ENCODE measurements at regions not wholly inside any gene's neighbourhood (a gene's known extent, or its start where the extent isn't known, plus 50 kb on each side); places are given as distances from the start of the nearest gene placed in this dataset.

DNA sequence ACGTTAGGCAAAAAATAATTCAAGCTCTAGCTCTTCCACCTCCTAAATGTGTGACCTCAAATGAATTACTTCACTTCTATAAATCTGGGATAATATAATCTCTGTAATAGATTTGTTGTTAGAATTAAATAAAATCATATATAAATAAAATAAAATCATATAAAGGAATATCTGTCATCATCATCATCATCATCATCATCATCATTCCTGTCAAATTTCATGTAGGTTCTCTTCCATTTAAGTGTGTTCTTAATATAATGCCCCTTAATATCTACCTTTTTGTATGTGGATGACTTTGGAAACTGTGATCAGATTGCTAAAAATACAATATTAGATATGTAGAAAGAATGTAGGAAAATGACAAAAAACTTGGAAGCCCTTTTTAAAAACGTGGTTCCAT, 621.0 kb downstream of the ADGRL2 start:
- Mint-ChIP-seq H3K9me3 (no peaks in the 10 kb centered on the region), H3K4me1 (ENCODE audit: low read depth) (no peaks in the 10 kb centered on the region), H3K27ac (no peak overlapping the region), H3K4me3 (no peak overlapping the region), H3K27me3 (ENCODE audit: low read depth) (no peaks in the 10 kb centered on the region), H3K36me3 (ENCODE audit: low read depth) (no peaks in the 10 kb centered on the region)
- DNase-seq (ENCODE audit: low spot score), result no peak

- H3K9me3 Mint-ChIP-seq, result no peaks in the 10 kb centered on the region
- no peak overlapping the region for H3K4me3 Mint-ChIP-seq
- H3K27ac Mint-ChIP-seq, result no peak overlapping the region
- H3K27me3 Mint-ChIP-seq (ENCODE audit: low read depth), result no peaks in the 10 kb centered on the region
- H3K36me3 Mint-ChIP-seq (ENCODE audit: low read depth), result no peaks in the 10 kb centered on the region
- no peak for DNase-seq (ENCODE audit: low spot score)
- H3K4me1 Mint-ChIP-seq (ENCODE audit: low read depth), result no peaks in the 10 kb centered on the region
These were observed 619.9 kb downstream of the ADGRL2 start for GRCh38 chr1:82420584-82420983.

GRCh38 chr1:82411605-82412004, 610.9 kb downstream of the ADGRL2 start:
- H3K4me3 Mint-ChIP-seq, result no peak overlapping the region
- H3K9me3 Mint-ChIP-seq, result no peaks in the 10 kb centered on the region
- no peaks in the 10 kb centered on the region for H3K4me1 Mint-ChIP-seq (ENCODE audit: low read depth)
- H3K27me3 Mint-ChIP-seq (ENCODE audit: low read depth), result no peaks in the 10 kb centered on the region
- no peak for DNase-seq (ENCODE audit: low spot score)
- no peak overlapping the region for H3K27ac Mint-ChIP-seq
- H3K36me3 Mint-ChIP-seq (ENCODE audit: low read depth), result no peaks in the 10 kb centered on the region

DNA sequence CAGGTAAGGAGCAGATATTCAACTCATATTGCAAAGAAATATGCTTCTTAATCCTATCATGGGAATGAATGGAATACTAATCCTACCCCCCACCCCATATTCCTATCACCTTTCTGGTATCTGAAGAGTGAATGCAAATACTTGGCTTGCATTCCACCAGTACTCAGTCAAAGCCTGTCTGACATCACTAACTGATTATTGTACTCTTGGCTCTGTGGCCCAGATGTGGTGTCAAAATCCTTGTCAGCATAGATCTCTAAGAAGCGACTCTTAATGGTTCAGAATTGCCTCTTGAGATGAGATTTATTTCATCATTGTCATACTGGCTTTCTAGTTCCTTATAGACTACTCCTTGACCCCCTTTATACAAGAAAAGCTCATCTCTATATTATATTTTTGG, 604.6 kb downstream of the ADGRL2 start:
- Mint-ChIP-seq H3K27me3 (ENCODE audit: low read depth) (no peaks in the 10 kb centered on the region), H3K4me3 (no peak overlapping the region), H3K27ac (no peak overlapping the region), H3K4me1 (ENCODE audit: low read depth) (no peaks in the 10 kb centered on the region), H3K9me3 (no peaks in the 10 kb centered on the region), H3K36me3 (ENCODE audit: low read depth) (no peaks in the 10 kb centered on the region)
- no peak for DNase-seq (ENCODE audit: low spot score)

DNA sequence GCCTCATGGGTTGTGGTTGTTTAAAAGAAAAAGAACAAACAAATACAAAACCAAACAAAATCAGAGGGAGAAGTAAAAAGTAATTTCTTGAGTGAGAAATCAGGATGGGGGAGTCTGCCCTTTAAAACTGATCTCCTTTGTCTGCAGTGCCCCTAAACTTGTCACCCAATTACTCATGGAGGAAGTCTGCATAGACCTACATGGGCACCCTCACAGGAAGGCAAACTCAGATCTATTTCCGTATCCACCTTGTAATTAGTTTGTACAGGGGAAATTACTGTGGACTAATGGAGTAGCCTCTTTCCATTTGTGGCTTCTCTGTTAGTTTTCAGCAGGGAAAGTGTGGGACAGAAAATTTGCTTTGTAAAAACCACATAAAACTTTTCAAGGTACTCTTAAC, 600.4 kb downstream of the ADGRL2 start:
- Mint-ChIP-seq H3K27ac (no peak overlapping the region), H3K36me3 (ENCODE audit: low read depth) (no peaks in the 10 kb centered on the region), H3K27me3 (ENCODE audit: low read depth) (no peaks in the 10 kb centered on the region), H3K9me3 (no peaks in the 10 kb centered on the region), H3K4me1 (ENCODE audit: low read depth) (no peaks in the 10 kb centered on the region), H3K4me3 (no peak overlapping the region)
- DNase-seq (ENCODE audit: low spot score), result no peak

DNA sequence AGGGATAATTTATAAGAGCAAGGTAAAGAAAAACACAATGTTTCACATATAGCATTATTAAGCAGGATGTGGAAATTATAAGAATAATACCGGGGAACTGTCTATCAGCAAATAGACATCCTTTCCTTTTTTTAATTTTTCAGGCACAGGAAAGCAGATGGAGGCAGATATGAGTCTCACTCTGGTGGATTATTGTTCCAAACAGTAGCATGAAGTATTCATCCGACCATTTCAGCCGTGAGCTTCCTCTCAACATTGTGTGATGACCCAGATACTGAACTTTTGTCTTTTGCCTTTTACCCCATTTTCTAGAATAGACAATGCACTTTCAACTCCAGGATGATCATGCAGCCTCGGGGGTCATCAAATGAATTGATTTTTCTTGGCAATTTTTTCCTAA, 599.8 kb downstream of the ADGRL2 start:
- no peaks in the 10 kb centered on the region for H3K36me3 Mint-ChIP-seq (ENCODE audit: low read depth)
- H3K4me3 Mint-ChIP-seq, result no peak overlapping the region
- H3K27me3 Mint-ChIP-seq (ENCODE audit: low read depth), result no peaks in the 10 kb centered on the region
- DNase-seq (ENCODE audit: low spot score), result no peak
- H3K27ac Mint-ChIP-seq, result no peak overlapping the region
- H3K9me3 Mint-ChIP-seq, result no peaks in the 10 kb centered on the region
- H3K4me1 Mint-ChIP-seq (ENCODE audit: low read depth), result no peaks in the 10 kb centered on the region

GRCh38 chr1:82399093-82399492, 598.4 kb downstream of the ADGRL2 start:
- H3K4me1 Mint-ChIP-seq (ENCODE audit: low read depth), result no peaks in the 10 kb centered on the region

DNA sequence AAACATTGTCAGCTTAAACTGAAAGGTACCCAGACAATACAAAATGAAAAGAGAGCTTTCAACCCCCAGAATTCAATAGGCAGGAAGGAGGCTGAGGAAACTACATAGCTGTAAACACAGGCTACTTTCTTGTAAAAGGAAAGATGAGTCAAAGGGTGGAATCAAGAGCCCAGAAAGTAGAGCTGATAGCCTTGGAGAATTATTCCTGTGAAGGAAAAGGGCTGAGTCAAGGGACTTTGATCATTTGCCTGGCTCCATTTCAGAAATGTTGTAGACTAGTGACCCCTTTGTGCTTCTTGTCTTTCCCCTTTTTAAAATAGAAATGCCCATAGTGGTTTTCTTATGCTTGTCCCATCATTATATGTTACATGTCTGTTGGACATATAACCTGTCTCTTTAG, 597.6 kb downstream of the ADGRL2 start:
- no peaks in the 10 kb centered on the region for H3K27me3 Mint-ChIP-seq (ENCODE audit: low read depth)
- no peak overlapping the region for H3K4me3 Mint-ChIP-seq
- no peaks in the 10 kb centered on the region for H3K4me1 Mint-ChIP-seq (ENCODE audit: low read depth)
- DNase-seq (ENCODE audit: low spot score), result no peak
- no peak overlapping the region for H3K27ac Mint-ChIP-seq
- no peaks in the 10 kb centered on the region for H3K9me3 Mint-ChIP-seq
- no peaks in the 10 kb centered on the region for H3K36me3 Mint-ChIP-seq (ENCODE audit: low read depth)

More at GRCh38 chr1:82399093-82399492, 598.4 kb downstream of the ADGRL2 start:
- Mint-ChIP-seq H3K27ac (no peak overlapping the region), H3K36me3 (ENCODE audit: low read depth) (no peaks in the 10 kb centered on the region), H3K9me3 (no peaks in the 10 kb centered on the region), H3K27me3 (ENCODE audit: low read depth) (no peaks in the 10 kb centered on the region), H3K4me3 (no peak overlapping the region)
- DNase-seq (ENCODE audit: low spot score), result no peak

DNA sequence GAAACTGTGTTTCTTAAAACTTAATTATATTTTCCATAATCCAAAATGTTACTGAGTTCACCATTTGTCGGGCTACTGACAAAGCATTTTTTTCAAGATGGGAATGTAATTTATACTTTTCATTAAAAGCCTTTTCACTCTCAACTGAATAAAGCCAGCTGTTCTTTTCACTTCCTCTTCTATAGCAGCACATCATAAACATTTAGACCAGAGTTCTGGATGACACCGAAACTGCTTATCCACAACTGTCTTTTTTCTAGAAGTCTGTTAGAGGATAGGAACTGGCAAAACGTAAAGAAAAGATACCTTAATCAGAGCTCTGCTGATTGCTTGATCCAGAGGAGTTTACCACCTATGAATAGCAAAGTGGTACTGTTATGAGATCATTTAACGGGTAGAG, 594.7 kb downstream of the ADGRL2 start:
- no peaks in the 10 kb centered on the region for H3K9me3 Mint-ChIP-seq
- DNase-seq (ENCODE audit: low spot score), result no peak
- no peaks in the 10 kb centered on the region for H3K4me1 Mint-ChIP-seq (ENCODE audit: low read depth)
- no peak overlapping the region for H3K27ac Mint-ChIP-seq
- no peaks in the 10 kb centered on the region for H3K36me3 Mint-ChIP-seq (ENCODE audit: low read depth)
- no peaks in the 10 kb centered on the region for H3K27me3 Mint-ChIP-seq (ENCODE audit: low read depth)
- no peak overlapping the region for H3K4me3 Mint-ChIP-seq

GRCh38 chr1:82392946-82393345, 592.2 kb downstream of the ADGRL2 start:
- H3K27ac Mint-ChIP-seq, result no peak overlapping the region
- H3K4me1 Mint-ChIP-seq (ENCODE audit: low read depth), result no peaks in the 10 kb centered on the region
- no peaks in the 10 kb centered on the region for H3K27me3 Mint-ChIP-seq (ENCODE audit: low read depth)
- no peak for DNase-seq (ENCODE audit: low spot score)
- H3K4me3 Mint-ChIP-seq, result no peak overlapping the region
- no peaks in the 10 kb centered on the region for H3K36me3 Mint-ChIP-seq (ENCODE audit: low read depth)
- H3K9me3 Mint-ChIP-seq, result no peaks in the 10 kb centered on the region

- Mint-ChIP-seq H3K4me1 (ENCODE audit: low read depth) (no peaks in the 10 kb centered on the region), H3K9me3 (no peaks in the 10 kb centered on the region), H3K4me3 (no peak overlapping the region), H3K27ac (no peak overlapping the region), H3K36me3 (ENCODE audit: low read depth) (no peaks in the 10 kb centered on the region), H3K27me3 (ENCODE audit: low read depth) (no peaks in the 10 kb centered on the region)
- no peak for DNase-seq (ENCODE audit: low spot score)
These were observed 591.8 kb downstream of the ADGRL2 start for GRCh38 chr1:82392513-82392912.

GRCh38 chr1:82391712-82392111, 591.0 kb downstream of the ADGRL2 start:
- no peak for DNase-seq (ENCODE audit: low spot score)

GRCh38 chr1:82390627-82391026, 589.9 kb downstream of the ADGRL2 start:
- no peak for DNase-seq (ENCODE audit: low spot score)
- no peaks in the 10 kb centered on the region for H3K4me1 Mint-ChIP-seq (ENCODE audit: low read depth)
- no peak overlapping the region for H3K27ac Mint-ChIP-seq
- H3K4me3 Mint-ChIP-seq, result no peak overlapping the region
- H3K36me3 Mint-ChIP-seq (ENCODE audit: low read depth), result no peaks in the 10 kb centered on the region
- no peaks in the 10 kb centered on the region for H3K9me3 Mint-ChIP-seq
- no peaks in the 10 kb centered on the region for H3K27me3 Mint-ChIP-seq (ENCODE audit: low read depth)

More at GRCh38 chr1:82391712-82392111, 591.0 kb downstream of the ADGRL2 start:
- Mint-ChIP-seq H3K4me3 (no peak overlapping the region), H3K27me3 (ENCODE audit: low read depth) (no peaks in the 10 kb centered on the region), H3K4me1 (ENCODE audit: low read depth) (no peaks in the 10 kb centered on the region), H3K9me3 (no peaks in the 10 kb centered on the region), H3K36me3 (ENCODE audit: low read depth) (no peaks in the 10 kb centered on the region), H3K27ac (no peak overlapping the region)

DNA sequence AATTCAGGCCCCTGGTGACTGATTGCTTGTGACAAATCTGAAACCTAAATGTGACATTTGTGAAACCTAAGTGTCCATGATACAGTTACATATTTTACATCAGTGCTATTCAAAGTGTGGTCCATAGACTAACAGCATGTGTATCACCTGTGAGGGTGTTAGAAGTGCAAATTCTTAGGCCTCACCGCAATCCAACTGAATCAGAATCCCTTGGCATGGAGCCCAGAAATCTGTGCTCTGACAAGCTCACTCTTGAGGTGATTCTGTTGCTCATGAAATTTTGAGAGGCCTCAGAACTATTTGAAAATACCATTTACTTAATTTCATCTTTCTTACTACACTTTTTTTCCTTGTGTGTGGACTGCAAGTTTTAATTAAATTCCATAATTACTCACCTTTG, 587.9 kb downstream of the ADGRL2 start:
- Mint-ChIP-seq H3K36me3 (ENCODE audit: low read depth) (no peaks in the 10 kb centered on the region), H3K27ac (no peak overlapping the region), H3K4me3 (no peak overlapping the region), H3K9me3 (no peaks in the 10 kb centered on the region), H3K27me3 (ENCODE audit: low read depth) (no peaks in the 10 kb centered on the region), H3K4me1 (ENCODE audit: low read depth) (no peaks in the 10 kb centered on the region)
- DNase-seq (ENCODE audit: low spot score), result no peak

GRCh38 chr1:82387012-82387366, 586.3 kb downstream of the ADGRL2 start:
- H3K36me3 Mint-ChIP-seq (ENCODE audit: low read depth), result no peaks in the 10 kb centered on the region
- no peaks in the 10 kb centered on the region for H3K27me3 Mint-ChIP-seq (ENCODE audit: low read depth)
- H3K4me1 Mint-ChIP-seq (ENCODE audit: low read depth), result no peaks in the 10 kb centered on the region
- H3K9me3 Mint-ChIP-seq, result no peaks in the 10 kb centered on the region
- no peak overlapping the region for H3K4me3 Mint-ChIP-seq
- DNase-seq (ENCODE audit: low spot score), result no peak
- H3K27ac Mint-ChIP-seq, result no peak overlapping the region

All from T-helper 2 cell treated with Interferon-gamma antibody and Interleukin-4, amounts not matched to agents 5 μg/mL and 100 μg/mL, for 36 hours (primary cell).